HG03469 (cell line): ENCODE measurements at regions not wholly inside any gene's neighbourhood (a gene's known extent, or its start where the extent isn't known, plus 50 kb on each side); places are given as distances from the start of the nearest gene placed in this dataset.

Source experiments
- ATAC-seq: cut with Tn5 transposase; IDR thresholded peaks from one replicate; pipeline ENCODE4 v1.9.1; 2021; ENCODE audit warnings: mild to moderate bottlenecking, moderate library complexity, moderate number of reproducible peaks; ENCODE audit not compliant: unreplicated experiment

GRCh38 chrX:7233580-7234406 is 85.8 kb upstream of the PUDP start:
- ATAC-seq, result no peak

- ATAC-seq, result no peak
Observed at GRCh38 chrX:7228226-7228625, 80.3 kb upstream of the PUDP start.

DNA sequence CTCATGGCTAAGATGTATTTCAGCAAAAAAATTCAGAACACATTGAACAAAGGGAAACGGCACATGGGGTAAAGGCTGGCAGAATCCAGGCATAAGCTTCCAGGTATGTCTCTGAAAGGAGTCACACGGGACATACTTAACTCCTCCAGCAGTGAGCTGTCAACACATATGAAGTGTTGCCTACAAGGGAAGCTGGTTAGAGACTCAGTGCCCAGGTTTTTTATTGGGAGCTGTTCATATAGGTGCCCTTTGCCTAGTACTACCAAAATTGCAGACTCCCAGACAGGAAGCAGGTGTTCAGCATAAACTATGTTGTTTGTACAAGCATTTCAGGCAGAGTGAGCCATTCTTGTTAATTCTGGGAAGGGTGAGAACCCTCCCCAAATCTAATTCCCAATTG is 77.4 kb upstream of the PUDP start:
- no peak for ATAC-seq

GRCh38 chrX:7223271-7223670 is 75.3 kb upstream of the PUDP start:
- peak; percentile 39 for ATAC-seq

DNA sequence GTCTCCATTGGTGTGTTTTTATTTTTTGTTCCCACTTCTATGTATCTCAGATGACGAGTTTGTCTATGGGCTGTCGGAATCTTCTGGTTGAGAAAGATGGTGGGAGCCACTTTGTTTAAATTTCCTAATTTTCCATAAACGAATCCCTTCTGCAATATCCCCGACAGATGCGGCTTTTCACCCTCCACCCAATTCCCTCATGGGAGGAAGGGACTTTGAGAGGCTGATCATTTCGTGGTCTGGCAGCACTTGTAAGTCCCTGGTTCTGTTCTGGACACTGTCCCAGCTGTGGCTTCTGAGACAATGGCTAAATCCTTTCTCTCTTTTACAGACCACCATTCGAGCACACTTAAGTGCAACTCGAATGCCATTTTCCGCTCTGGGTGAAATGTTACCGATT is 72.2 kb upstream of the PUDP start:
- ATAC-seq, result no peak

DNA sequence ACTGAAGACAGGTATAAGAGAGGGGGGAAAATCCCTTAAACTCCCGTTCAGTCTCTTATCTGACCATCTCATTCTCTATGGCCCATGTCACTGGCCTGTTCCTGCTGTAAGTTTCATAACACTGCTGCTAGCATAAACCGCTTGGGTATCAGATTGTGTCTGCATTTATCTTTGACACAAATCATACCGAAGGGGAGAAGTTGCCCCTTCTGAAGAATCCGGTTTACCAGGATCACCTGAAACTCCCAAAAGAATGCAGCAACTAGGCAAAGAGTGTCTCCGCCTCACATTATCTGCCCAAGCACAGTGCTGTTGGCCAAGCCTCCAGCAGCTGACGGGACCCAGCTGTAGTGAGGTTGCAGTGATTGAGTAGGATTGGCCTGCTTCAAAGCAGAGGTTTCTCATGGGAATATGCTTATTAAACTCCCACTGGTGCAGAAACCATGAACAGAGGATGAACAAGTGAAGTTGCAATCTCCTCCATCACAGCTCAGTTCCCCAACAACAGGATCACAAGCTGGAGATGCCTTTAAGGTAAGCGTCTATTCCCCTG is 71.3 kb upstream of the PUDP start:
- ATAC-seq, result no peak

- no peak for ATAC-seq
Observed at GRCh38 chrX:7218321-7219152, 70.6 kb upstream of the PUDP start.

DNA sequence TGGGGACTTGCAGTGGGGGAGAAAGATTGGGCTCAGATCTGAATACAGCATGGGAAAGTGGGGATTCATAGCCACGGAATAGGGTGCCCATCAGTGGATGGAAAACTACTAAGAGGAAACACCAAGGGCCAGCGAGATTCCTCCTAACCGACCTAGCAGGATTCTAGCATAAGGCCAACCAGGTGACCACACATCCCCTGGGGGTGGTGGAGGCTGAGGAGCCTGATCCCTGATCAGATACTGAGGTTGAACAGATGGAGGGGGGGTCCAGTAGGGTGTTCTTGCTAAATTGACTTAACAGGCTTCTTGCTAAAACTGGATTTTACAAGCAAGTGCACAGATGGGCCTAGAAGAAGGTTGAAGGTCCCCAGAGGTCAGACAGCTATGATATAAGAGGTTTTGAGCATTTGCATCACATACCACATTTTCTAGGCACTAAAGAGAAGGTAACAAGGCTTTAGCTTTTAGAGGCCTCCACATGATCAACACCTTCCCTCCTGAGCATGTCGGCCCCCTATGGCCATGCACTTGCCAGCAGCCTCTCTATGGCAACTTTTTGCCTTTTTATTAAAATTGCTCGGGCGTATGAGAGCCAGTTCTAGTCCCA is 69.1 kb upstream of the PUDP start:
- no peak for ATAC-seq

DNA sequence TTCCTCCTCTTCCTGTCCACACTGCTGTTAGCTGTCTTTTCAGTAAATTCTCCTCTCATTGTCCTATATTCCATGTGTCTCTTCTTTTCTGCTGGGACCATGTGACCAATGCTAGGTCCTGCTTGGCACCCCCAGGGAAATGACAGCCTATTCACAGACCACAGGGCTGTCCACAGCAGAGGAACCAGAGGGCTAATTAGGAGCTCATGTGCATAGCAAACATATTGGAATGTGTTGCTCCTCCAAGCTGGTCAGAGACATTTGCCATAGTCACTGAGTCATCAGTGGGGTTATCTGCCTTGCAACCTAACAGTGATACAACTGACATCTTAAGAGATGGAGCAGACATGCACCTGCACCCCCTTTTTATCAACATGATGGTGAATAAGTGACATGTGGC is 67.9 kb upstream of the PUDP start:
- ATAC-seq, result no peak

DNA sequence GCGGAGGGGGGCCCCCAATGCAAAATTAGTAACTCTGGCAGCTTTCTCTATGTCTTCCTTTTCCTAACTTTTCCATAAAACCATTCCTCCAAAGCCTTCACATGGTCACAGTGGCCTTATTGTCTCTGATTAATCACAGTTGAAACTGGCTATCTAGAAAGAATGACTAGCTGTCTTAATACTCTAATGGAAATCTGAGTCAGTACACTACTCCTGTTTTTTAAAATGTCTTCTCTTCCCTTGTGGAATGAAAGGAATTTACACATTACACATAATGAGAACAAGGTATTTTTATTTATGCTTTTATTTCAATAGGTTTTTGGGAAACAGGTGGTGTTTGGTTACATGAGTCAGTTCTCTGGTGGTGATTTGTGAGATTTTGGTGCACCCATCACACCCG is 66.3 kb upstream of the PUDP start:
- no peak for ATAC-seq

GRCh38 chrX:7205037-7205577 is 57.2 kb upstream of the PUDP start:
- no peak for ATAC-seq

DNA sequence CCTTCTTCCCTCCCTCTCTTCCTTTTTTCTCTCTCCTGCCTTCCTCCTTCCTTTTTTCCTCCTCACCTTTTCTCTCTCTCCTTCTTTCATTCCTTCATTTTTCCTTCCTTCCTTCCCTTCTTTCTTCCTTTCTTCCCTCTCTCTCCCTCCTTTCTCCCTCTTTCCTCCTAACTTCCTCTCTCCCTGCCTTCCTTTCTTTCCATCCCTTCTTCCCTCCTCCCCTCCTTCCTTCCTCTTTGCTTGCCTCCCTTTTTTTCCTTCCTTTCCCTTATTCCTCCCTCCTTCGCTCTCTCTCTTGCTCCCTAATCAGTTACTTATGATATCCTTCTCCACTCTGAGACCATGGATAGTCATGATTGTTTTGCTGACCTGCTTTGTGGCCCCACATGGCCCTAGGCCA is 56.7 kb upstream of the PUDP start:
- ATAC-seq, result no peak

GRCh38 chrX:7202206-7202605 is 54.3 kb upstream of the PUDP start:
- no peak for ATAC-seq

- no peak for ATAC-seq
Observed at GRCh38 chrX:7201496-7201895, 53.5 kb upstream of the PUDP start.

DNA sequence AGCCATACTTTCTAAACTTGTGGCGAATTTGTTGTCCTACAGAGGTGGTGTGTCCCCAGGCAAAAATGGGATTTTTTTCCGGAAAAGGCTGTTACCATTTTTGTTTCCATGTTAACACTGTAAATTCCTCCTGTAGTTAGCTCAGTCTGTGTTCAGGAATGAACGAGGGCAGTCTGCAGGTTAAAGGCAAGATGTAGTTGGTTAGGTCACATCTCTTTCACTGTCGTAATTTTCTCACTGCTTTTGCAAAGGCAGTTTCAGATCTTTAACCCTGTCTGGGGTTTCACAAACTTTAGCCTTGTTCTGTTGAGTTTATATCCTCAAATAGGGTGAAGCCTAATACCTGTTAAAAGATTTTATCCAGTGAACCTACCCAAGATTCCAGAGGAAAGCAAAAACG is 50.5 kb upstream of the PUDP start:
- ATAC-seq, result no peak
